Lower lobe of right lung (tissue), 2 donors: ENCODE measurements at regions not wholly inside any gene's neighbourhood (a gene's known extent, or its start where the extent isn't known, plus 50 kb on each side); places are given as distances from the start of the nearest gene placed in this dataset.
A peak's percentile ranks its signal among the peaks of the same experiment; 100 is the strongest.

Source experiments
- ATAC-seq, 2 donors: fragments of 200-7000 bp; cut with Tn5 transposase; one replicate each; pipeline ENCODE4 v1.9.1; 2020 to 2022; ENCODE audit warnings: mild to moderate bottlenecking in 2 of 2, moderate library complexity in 2 of 2
- DNase-seq: peaks from one replicate; pipeline ENCODE4 v3.0.0-alpha.2; 2020
- H3K27ac ChIP-seq: fragments of 200-600 bp; one replicate; pipeline ENCODE4 v1.8.0; 2022
- H3K27me3 ChIP-seq: fragments of 200-600 bp; one replicate; pipeline ENCODE4 v1.8.0; 2022; ENCODE audit warnings: low read depth
- H3K36me3 ChIP-seq: fragments of 200-600 bp; one replicate; pipeline ENCODE4 v1.8.0; 2022; ENCODE audit warnings: mild to moderate bottlenecking
- H3K4me1 ChIP-seq: fragments of 200-600 bp; one replicate; pipeline ENCODE4 v1.8.0; 2022
- H3K4me3 ChIP-seq: fragments of 200-600 bp; one replicate; pipeline ENCODE4 v1.8.0; 2022; ENCODE audit warnings: mild to moderate bottlenecking
- H3K9me3 ChIP-seq: fragments of 200-600 bp; one replicate; pipeline ENCODE4 v1.8.0; 2022
- CTCF ChIP-seq: fragments of 200-600 bp; IDR thresholded peaks from one replicate; pipeline ENCODE4 v1.8.0; 2022; ENCODE audit warnings: antibody characterized with exemption, mild to moderate bottlenecking
- intact Hi-C: fragments of 100-400 bp; cut with DNase I; formaldehyde crosslinking; loops from one replicate; pipeline ENCODE4 v1.11.0; 2022
- donor health status: DM: no; HTN: yes; CAD: no; lungs with severe emphysema.

DNA sequence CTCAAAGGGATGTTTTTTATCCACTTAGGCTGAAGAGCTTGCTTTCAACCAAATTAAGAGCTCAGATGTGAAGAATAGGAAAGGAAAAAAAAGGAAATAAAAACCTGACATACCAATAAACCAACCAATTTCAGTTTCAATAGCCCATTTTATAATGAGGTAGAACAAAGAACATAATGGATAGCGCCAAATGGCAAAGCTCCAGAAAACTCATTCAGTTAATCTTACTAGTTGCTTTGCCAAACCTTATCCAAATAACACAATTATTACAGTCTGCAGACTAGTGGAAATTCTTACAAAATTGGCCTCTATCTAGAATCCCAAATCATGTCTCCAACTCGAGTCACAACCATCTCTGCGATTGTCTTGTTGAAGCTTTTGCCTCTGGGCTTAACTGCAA is 337.0 kb downstream of the CRPPA start:
- H3K27ac ChIP-seq: no peak overlapping the region
- intact Hi-C loops: no loop called here
- DNase-seq (no peak), ATAC-seq (no peak)
- H3K27me3 ChIP-seq: no peaks in the 10 kb centered on the region
- no peak for TF ChIP-seq CTCF
- H3K4me3 ChIP-seq: no peak overlapping the region
- no peaks in the 10 kb centered on the region for H3K9me3 ChIP-seq
- peaks cover 7% of the 10 kb centered on the region for H3K4me1 ChIP-seq
- H3K36me3 ChIP-seq: no peaks in the 10 kb centered on the region

- Histone ChIP-seq H3K9me3 (no peaks in the 10 kb centered on the region), H3K27me3 (no peaks in the 10 kb centered on the region), H3K4me3 (no peak overlapping the region), H3K36me3 (no peaks in the 10 kb centered on the region), H3K27ac (no peak overlapping the region), H3K4me1 (peaks cover 7% of the 10 kb centered on the region)
- no peak for TF ChIP-seq CTCF
- intact Hi-C loops: no loop called here
- ATAC-seq: no peak
- DNase-seq: no peak
Observed at GRCh38 chr7:16083931-16084330, 337.4 kb downstream of the CRPPA start.

- Histone ChIP-seq H3K27ac (no peak overlapping the region), H3K4me1 (peaks cover 7% of the 10 kb centered on the region), H3K4me3 (no peak overlapping the region), H3K36me3 (no peaks in the 10 kb centered on the region), H3K27me3 (no peaks in the 10 kb centered on the region), H3K9me3 (no peaks in the 10 kb centered on the region)
- DNase-seq (no peak), ATAC-seq (no peak)
- no peak for TF ChIP-seq CTCF
- intact Hi-C loops: no loop called here
Observed at GRCh38 chr7:16080131-16080530, 341.2 kb downstream of the CRPPA start.

DNA sequence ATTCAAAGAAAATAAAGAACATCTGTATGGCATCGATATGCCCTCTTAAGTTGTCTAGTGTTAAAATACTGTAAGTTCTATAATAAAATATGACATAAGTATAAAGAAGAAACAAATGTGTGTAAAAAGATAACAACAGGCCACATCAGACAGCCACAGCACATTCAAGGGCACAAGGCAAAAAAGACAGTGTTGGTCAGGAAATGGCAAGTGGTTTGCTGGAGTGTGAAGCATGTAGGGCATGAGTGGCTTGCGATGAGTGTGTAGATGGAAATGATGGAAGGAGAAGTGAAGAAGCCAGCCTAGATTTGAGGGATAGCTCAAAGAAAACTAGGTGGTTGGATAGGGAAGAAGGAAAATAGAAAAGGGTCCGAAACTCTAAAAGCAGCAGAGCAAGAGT is 341.6 kb downstream of the CRPPA start:
- Histone ChIP-seq H3K4me3 (no peak overlapping the region), H3K27me3 (no peaks in the 10 kb centered on the region), H3K4me1 (peaks cover 7% of the 10 kb centered on the region), H3K9me3 (no peaks in the 10 kb centered on the region), H3K36me3 (no peaks in the 10 kb centered on the region), H3K27ac (no peak overlapping the region)
- intact Hi-C loops: loop anchor here (10.0 kb wide), 1 partner anchor 485 kb away; no protein-coding TSS in a partner anchor
- ATAC-seq: no peak
- TF ChIP-seq CTCF: no peak
- no peak for DNase-seq

- DNase-seq (no peak), ATAC-seq (peak; percentile 54 to 73)
- H3K4me1 ChIP-seq: no peaks in the 10 kb centered on the region
- peak; percentile 68 for TF ChIP-seq CTCF
- intact Hi-C loops: loop anchor here (10.0 kb wide), 1 partner anchor 486 kb away; no protein-coding TSS in a partner anchor
- no peak overlapping the region for H3K4me3 ChIP-seq
- no peaks in the 10 kb centered on the region for H3K9me3 ChIP-seq
- H3K27me3 ChIP-seq: no peaks in the 10 kb centered on the region
- no peak overlapping the region for H3K27ac ChIP-seq
- no peaks in the 10 kb centered on the region for H3K36me3 ChIP-seq
Observed at GRCh38 chr7:16078076-16078952, 343.0 kb downstream of the CRPPA start.
